ENCODE measurements at regions not wholly inside any gene's neighbourhood (a gene's known extent, or its start where the extent isn't known, plus 50 kb on each side); places are given as distances from the start of the nearest gene placed in this dataset.

DNA sequence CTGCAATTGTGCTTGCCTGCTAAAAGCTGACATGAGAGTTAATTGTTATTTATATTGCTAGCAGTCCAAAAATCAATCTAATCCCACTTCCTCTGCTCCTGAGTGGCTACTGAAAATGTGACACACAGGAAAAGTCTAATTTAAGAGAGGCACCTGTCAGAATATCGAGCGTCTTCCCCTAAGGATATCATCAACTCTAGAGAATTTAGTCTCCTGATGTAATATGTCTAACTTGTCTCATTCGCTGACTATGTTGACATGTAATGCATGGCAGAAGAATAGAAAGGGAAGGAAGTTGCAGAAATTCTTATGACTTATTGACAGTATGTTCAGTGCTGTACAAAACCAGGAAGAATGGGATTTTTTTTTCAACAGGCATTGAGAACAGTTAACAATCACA lies 893.4 kb upstream of the CDH8 start:
- H3K4me1 ChIP-seq (ENCODE audit: control insufficient read depth in 2 of 2, insufficient read depth in 1 of 2, low read depth in 1 of 2, low read length in 2 of 2), result peaks cover 0 to 3% of the 10 kb centered on the region in 2 donors
- no peak overlapping the region for H3K14ac ChIP-seq (ENCODE audit: low read length)
- H3K4ac ChIP-seq (ENCODE audit: low read length), result no peak overlapping the region
- H3K9me3 ChIP-seq (replicated peaks in 1 of 2; ENCODE audit: control insufficient read depth in 2 of 2, insufficient read depth in 1 of 2, low read depth in 1 of 2, low read length in 2 of 2), result no peaks in the 10 kb centered on the region
- H3K36me3 ChIP-seq (replicated peaks in 1 of 2; ENCODE audit: control insufficient read depth in 2 of 2, insufficient read depth in 2 of 2, low read length in 2 of 2), result no peaks in the 10 kb centered on the region
- H3K27me3 ChIP-seq (ENCODE audit: control insufficient read depth in 3 of 3, insufficient read depth in 3 of 3, low read depth in 1 of 3, low read length in 3 of 3), result no peaks in the 10 kb centered on the region
- no peak overlapping the region for H2AFZ ChIP-seq (ENCODE audit: low read length)
- H2BK12ac ChIP-seq (ENCODE audit: low read length), result no peak overlapping the region
- no peak overlapping the region for H2BK5ac ChIP-seq (ENCODE audit: low read length)
- no peak overlapping the region for H3K9ac ChIP-seq (ENCODE audit: low read depth, low read length, poor library complexity)
- H4K8ac ChIP-seq (ENCODE audit: low read depth, low read length), result no peak overlapping the region
- H3K4me3 ChIP-seq (ENCODE audit: low read length in 2 of 2), result no peak overlapping the region
- no peaks in the 10 kb centered on the region for H3K79me1 ChIP-seq (ENCODE audit: low read depth, low read length)
- H2BK15ac ChIP-seq (ENCODE audit: low read length), result no peak overlapping the region
- no peak overlapping the region for H3K4me2 ChIP-seq (ENCODE audit: insufficient read depth, low read length, poor library complexity, severe bottlenecking)
- no peak overlapping the region for H2BK120ac ChIP-seq (ENCODE audit: low read depth, low read length)
- no peak overlapping the region for H3K18ac ChIP-seq (ENCODE audit: low read length)
- no peak for DNase-seq (ENCODE audit: low spot score)
- WGBS, 2 donors (ENCODE audit: extremely low coverage in 2 of 2, insufficient read length in 2 of 2, insufficient replicate concordance in 1 of 2), result no CpG with 5 or more reads among the region's 3 CpGs
- H4K91ac ChIP-seq (ENCODE audit: low read depth, low read length, poor library complexity), result no peak overlapping the region
- H2AK5ac ChIP-seq (ENCODE audit: low read depth, low read length), result no peak overlapping the region
- no peak overlapping the region for H3K27ac ChIP-seq (replicated peaks; ENCODE audit: low read length)
- H3K23ac ChIP-seq (ENCODE audit: low read depth, low read length, poor library complexity), result no peak overlapping the region

DNA sequence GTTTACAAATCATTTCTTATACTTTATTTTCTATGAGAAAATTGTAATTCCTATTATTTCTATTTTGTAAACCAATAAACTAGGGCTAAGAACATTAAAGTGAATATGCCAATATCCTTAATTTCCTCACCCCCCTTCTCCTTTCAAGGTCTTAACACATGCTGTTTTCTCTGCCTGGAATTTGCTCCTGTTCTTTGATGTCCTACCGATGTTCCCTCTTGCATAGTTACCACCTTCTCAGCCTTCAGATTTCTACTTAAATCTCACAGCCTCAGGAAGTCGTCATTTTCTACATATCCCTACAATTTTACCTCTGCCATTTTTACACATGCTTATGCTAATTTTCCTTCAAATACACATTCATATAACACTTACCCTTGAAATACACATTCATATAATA lies 890.9 kb upstream of the CDH8 start:
- DNase-seq (ENCODE audit: low spot score), result no peak
- no peaks in the 10 kb centered on the region for H3K36me3 ChIP-seq (replicated peaks in 1 of 2; ENCODE audit: control insufficient read depth in 2 of 2, insufficient read depth in 2 of 2, low read length in 2 of 2)
- H2BK15ac ChIP-seq (ENCODE audit: low read length), result no peak overlapping the region
- no CpG with 5 or more reads among the region's 2 CpGs for WGBS, 2 donors (ENCODE audit: extremely low coverage in 2 of 2, insufficient read length in 2 of 2, insufficient replicate concordance in 1 of 2)
- no peak overlapping the region for H2BK5ac ChIP-seq (ENCODE audit: low read length)
- no peak overlapping the region for H2AFZ ChIP-seq (ENCODE audit: low read length)
- no peak overlapping the region for H3K9ac ChIP-seq (ENCODE audit: low read depth, low read length, poor library complexity)
- no peak overlapping the region for H3K23ac ChIP-seq (ENCODE audit: low read depth, low read length, poor library complexity)
- H2BK12ac ChIP-seq (ENCODE audit: low read length), result no peak overlapping the region
- H3K4ac ChIP-seq (ENCODE audit: low read length), result no peak overlapping the region
- H3K27ac ChIP-seq (replicated peaks; ENCODE audit: low read length), result no peak overlapping the region
- H3K14ac ChIP-seq (ENCODE audit: low read length), result no peak overlapping the region
- H2BK120ac ChIP-seq (ENCODE audit: low read depth, low read length), result no peak overlapping the region
- H3K79me1 ChIP-seq (ENCODE audit: low read depth, low read length), result no peaks in the 10 kb centered on the region
- H3K4me1 ChIP-seq (ENCODE audit: control insufficient read depth in 2 of 2, insufficient read depth in 1 of 2, low read depth in 1 of 2, low read length in 2 of 2), result peaks cover 0 to 3% of the 10 kb centered on the region in 2 donors
- no peaks in the 10 kb centered on the region for H3K27me3 ChIP-seq (ENCODE audit: control insufficient read depth in 3 of 3, insufficient read depth in 3 of 3, low read depth in 1 of 3, low read length in 3 of 3)
- H4K8ac ChIP-seq (ENCODE audit: low read depth, low read length), result no peak overlapping the region
- H3K18ac ChIP-seq (ENCODE audit: low read length), result no peak overlapping the region
- no peak overlapping the region for H2AK5ac ChIP-seq (ENCODE audit: low read depth, low read length)
- no peak overlapping the region for H3K4me2 ChIP-seq (ENCODE audit: insufficient read depth, low read length, poor library complexity, severe bottlenecking)
- no peak overlapping the region for H3K4me3 ChIP-seq (ENCODE audit: low read length in 2 of 2)
- no peaks in the 10 kb centered on the region for H3K9me3 ChIP-seq (replicated peaks in 1 of 2; ENCODE audit: control insufficient read depth in 2 of 2, insufficient read depth in 1 of 2, low read depth in 1 of 2, low read length in 2 of 2)
- H4K91ac ChIP-seq (ENCODE audit: low read depth, low read length, poor library complexity), result no peak overlapping the region

DNA sequence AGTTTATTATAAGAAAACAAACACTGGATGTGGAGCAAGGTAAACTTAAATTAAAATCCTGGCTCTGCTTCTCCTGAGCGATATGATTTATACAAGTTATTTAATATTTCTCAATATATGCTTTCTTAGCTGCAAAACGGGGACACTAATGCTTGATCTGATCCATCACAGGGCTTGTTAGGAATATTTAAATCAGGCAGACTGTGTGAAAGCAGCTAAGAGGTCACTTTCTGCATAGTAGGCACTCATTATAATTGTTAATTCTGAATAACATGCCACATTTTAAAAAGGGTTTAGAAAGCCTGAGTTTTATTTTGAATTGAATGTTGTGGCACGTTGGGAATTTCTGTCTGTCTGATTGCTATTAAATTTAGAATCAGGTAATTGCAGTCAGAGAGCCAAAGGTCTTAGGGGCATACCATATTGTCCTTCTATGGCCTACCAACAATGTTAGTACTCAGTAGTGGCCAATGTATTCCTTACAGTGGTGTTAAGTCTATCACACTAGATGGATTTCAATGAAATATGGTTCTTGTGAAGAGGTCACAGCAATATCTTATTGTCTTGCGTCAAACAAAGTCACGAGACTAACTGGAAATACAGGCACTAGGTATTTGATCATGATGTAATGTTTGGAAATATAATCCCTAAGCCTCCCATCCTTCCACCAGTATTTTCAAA lies 890.0 kb upstream of the CDH8 start:
- no peak overlapping the region for H3K23ac ChIP-seq (ENCODE audit: low read depth, low read length, poor library complexity)
- H3K9ac ChIP-seq (ENCODE audit: low read depth, low read length, poor library complexity), result no peak overlapping the region
- H3K14ac ChIP-seq (ENCODE audit: low read length), result no peak overlapping the region
- no peak overlapping the region for H4K91ac ChIP-seq (ENCODE audit: low read depth, low read length, poor library complexity)
- H3K4ac ChIP-seq (ENCODE audit: low read length), result no peak overlapping the region
- H3K27ac ChIP-seq (replicated peaks; ENCODE audit: low read length), result no peak overlapping the region
- H3K4me3 ChIP-seq (ENCODE audit: low read length in 2 of 2), result no peak overlapping the region
- no peaks in the 10 kb centered on the region for H3K27me3 ChIP-seq (ENCODE audit: control insufficient read depth in 3 of 3, insufficient read depth in 3 of 3, low read depth in 1 of 3, low read length in 3 of 3)
- H2AFZ ChIP-seq (ENCODE audit: low read length), result no peak overlapping the region
- no peak overlapping the region for H2BK120ac ChIP-seq (ENCODE audit: low read depth, low read length)
- no CpG with 5 or more reads among the region's 5 CpGs for WGBS, 2 donors (ENCODE audit: extremely low coverage in 2 of 2, insufficient read length in 2 of 2, insufficient replicate concordance in 1 of 2)
- H2AK5ac ChIP-seq (ENCODE audit: low read depth, low read length), result no peak overlapping the region
- H3K4me1 ChIP-seq (ENCODE audit: control insufficient read depth in 2 of 2, insufficient read depth in 1 of 2, low read depth in 1 of 2, low read length in 2 of 2), result no peaks in the 10 kb centered on the region
- no peak overlapping the region for H3K4me2 ChIP-seq (ENCODE audit: insufficient read depth, low read length, poor library complexity, severe bottlenecking)
- H2BK12ac ChIP-seq (ENCODE audit: low read length), result no peak overlapping the region
- H3K36me3 ChIP-seq (replicated peaks in 1 of 2; ENCODE audit: control insufficient read depth in 2 of 2, insufficient read depth in 2 of 2, low read length in 2 of 2), result no peaks in the 10 kb centered on the region
- no peaks in the 10 kb centered on the region for H3K79me1 ChIP-seq (ENCODE audit: low read depth, low read length)
- no peak overlapping the region for H4K8ac ChIP-seq (ENCODE audit: low read depth, low read length)
- DNase-seq (ENCODE audit: low spot score), result no peak
- no peak overlapping the region for H3K18ac ChIP-seq (ENCODE audit: low read length)
- no peaks in the 10 kb centered on the region for H3K9me3 ChIP-seq (replicated peaks in 1 of 2; ENCODE audit: control insufficient read depth in 2 of 2, insufficient read depth in 1 of 2, low read depth in 1 of 2, low read length in 2 of 2)
- H2BK15ac ChIP-seq (ENCODE audit: low read length), result no peak overlapping the region
- H2BK5ac ChIP-seq (ENCODE audit: low read length), result no peak overlapping the region

DNA sequence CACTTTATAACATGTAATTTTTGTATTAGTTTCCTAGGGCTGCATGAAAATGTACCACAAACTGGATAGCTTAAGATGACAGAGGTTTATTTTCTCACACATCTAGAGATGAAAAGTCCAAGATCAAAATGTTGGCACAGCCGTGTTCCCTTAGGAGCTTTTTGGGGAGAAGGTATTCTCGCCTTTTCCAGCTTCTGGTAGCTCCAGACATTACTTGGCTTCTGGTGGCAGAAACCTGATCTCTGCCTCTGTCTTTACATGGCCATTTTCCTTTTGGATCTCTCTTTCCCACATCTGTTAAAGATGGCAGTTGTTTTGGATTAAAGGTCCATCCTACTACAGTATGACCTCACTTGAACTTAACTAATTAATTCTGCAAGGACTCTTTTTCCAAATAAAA lies 885.7 kb upstream of the CDH8 start:
- Histone ChIP-seq H3K9ac (ENCODE audit: low read depth, low read length, poor library complexity) (no peak overlapping the region), H4K8ac (ENCODE audit: low read depth, low read length) (no peak overlapping the region), H2AK5ac (ENCODE audit: low read depth, low read length) (no peak overlapping the region), H3K36me3 (replicated peaks in 1 of 2; ENCODE audit: control insufficient read depth in 2 of 2, insufficient read depth in 2 of 2, low read length in 2 of 2) (no peaks in the 10 kb centered on the region), H3K9me3 (replicated peaks in 1 of 2; ENCODE audit: control insufficient read depth in 2 of 2, insufficient read depth in 1 of 2, low read depth in 1 of 2, low read length in 2 of 2) (no peaks in the 10 kb centered on the region), H3K23ac (ENCODE audit: low read depth, low read length, poor library complexity) (no peak overlapping the region), H3K79me1 (ENCODE audit: low read depth, low read length) (no peaks in the 10 kb centered on the region), H3K14ac (ENCODE audit: low read length) (no peak overlapping the region), H3K27me3 (ENCODE audit: control insufficient read depth in 3 of 3, insufficient read depth in 3 of 3, low read depth in 1 of 3, low read length in 3 of 3) (no peaks in the 10 kb centered on the region), H3K4ac (ENCODE audit: low read length) (no peak overlapping the region), H3K4me2 (ENCODE audit: insufficient read depth, low read length, poor library complexity, severe bottlenecking) (no peak overlapping the region), H3K4me1 (ENCODE audit: control insufficient read depth in 2 of 2, insufficient read depth in 1 of 2, low read depth in 1 of 2, low read length in 2 of 2) (no peaks in the 10 kb centered on the region), H2BK12ac (ENCODE audit: low read length) (no peak overlapping the region), H3K4me3 (ENCODE audit: low read length in 2 of 2) (no peak overlapping the region), H2BK15ac (ENCODE audit: low read length) (no peak overlapping the region), H2BK120ac (ENCODE audit: low read depth, low read length) (no peak overlapping the region), H3K18ac (ENCODE audit: low read length) (no peak overlapping the region), H3K27ac (replicated peaks; ENCODE audit: low read length) (no peak overlapping the region), H2BK5ac (ENCODE audit: low read length) (no peak overlapping the region), H2AFZ (ENCODE audit: low read length) (peak overlapping the region; percentile 24), H4K91ac (ENCODE audit: low read depth, low read length, poor library complexity) (no peak overlapping the region)
- no CpG with 5 or more reads among the region's 2 CpGs for WGBS, 2 donors (ENCODE audit: extremely low coverage in 2 of 2, insufficient read length in 2 of 2, insufficient replicate concordance in 1 of 2)
- no peak for DNase-seq (ENCODE audit: low spot score)
